ENCODE measurements at regions not wholly inside any gene's neighbourhood (a gene's known extent, or its start where the extent isn't known, plus 50 kb on each side); places are given as distances from the start of the nearest gene placed in this dataset.
"Not testable (repeated sequence)": the region's sequence is repeated elsewhere in the genome, so short reads cannot be mapped to it uniquely, and the experiment has no call there.

DNA sequence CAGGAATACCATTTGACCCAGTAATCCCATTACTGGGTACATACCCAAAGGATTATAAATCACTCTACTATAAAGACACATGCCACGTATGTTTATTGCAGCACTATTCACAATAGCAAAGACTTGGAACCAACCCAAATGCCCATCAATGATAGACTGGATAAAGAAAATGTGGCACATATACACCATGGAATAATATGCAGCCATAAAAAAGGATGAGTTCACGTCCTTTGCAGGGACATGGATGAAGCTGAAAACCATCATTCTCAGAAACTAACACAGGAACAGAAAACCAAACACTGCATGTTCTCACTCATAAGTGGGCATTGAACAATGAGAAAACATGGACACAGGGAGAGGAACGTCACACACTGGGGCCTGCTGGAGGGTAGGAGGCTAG, 556.1 kb upstream of the ADGRL2 start:
- not testable (repeated sequence) for DNase-seq

DNA sequence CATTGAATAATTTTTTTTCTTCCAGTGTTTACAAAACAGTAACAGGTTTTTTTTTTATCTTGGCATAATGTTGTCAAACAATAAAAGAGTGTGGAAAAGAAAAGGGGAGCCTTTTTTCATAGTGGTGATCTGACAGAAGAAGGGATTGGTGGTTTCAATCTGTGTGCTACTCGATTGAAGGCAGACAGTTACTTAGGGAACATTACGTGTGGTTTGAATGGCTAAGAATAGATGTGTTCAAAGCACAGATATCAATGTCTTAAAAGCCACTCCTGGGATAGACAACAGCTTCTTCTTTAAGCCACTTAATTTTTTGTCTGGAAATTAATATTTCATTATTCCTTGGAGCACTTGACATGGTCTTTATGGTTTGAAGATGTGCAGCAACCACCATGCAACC, 558.6 kb upstream of the ADGRL2 start:
- no peak for DNase-seq

DNA sequence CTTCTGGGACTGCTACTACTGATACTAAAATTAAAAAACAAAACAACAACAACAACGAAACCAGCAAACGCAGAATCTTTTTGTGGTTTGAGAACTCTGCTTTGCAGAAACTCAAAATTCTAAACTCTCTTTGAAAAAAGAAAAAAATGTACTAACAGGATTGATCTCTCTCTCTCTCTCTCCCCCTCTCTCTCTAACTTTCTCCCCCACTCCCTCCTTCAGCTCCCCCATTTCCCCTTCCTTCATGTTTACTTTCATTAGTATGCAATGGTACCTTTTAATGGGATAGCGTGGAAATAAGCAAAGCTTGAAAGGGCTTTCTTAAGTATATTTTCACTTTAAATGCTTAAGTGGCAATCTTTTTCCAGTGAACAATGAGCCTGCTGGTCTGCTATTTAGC, 562.6 kb upstream of the ADGRL2 start:
- DNase-seq, result no peak

DNA sequence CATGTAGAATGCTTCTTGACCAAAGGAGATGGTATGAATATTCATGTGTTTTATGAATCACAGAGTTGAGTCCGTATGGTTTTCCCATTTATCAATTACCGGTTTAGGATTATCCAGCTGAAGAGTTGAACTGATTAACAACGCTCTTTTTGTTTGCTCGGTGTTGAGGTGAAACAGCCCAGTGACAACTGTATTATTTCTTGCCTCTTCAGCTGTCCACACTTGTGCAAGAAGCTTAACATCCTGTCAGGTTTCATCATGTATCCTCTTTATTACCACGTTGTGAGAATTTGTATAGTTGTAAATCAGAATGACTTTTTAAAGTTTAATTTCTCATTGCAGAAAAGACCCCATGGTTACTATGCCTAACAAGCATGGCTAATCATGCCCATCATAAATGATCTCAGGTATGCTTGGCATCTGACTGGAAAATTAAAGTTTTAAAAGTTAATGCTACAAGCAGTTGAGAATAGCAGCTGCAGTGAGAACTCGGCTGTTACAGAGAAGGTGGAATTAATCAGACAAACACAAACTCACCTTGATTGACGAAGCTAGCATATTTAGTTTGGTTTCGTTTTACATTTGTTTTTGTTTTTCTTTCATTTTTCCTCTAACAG, 563.2 kb upstream of the ADGRL2 start:
- peak; percentile 48 for DNase-seq

DNA sequence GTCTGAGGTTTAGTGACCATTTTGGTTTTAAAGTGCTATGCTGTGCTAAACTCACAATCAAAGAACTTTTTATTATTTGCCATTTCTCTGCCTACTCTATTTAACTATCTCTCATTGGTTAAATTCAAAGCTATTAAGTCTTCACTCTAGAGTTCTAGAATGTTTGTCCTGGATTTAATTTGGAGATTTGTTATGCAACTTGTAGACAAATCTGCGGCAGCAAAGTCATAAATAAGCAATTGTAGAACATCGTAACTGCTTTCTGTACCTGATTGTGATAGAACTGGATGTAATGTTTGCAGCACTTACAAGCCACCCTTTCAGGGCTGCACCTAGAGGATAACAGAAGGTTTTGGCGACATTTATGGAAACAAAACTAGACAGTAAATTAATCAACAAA, 566.5 kb upstream of the ADGRL2 start:
- DNase-seq, result no peak

DNA sequence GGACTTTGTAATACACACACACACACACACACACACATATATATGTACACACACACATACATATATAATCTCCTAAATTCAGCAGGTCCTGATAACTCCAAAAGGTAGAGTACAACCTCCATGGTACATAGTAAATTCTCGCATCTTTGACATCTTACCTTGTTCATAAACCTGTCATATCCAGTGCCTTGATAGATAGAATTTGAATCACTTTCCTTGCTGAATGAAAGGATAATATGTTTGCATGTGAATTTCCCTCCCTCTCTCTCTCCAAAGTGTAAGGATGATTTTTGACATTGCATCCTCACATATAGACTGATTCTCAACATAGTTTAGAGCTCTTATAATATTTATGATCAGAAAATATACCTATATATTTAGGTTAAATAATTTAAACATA, 567.1 kb upstream of the ADGRL2 start:
- no peak for DNase-seq

DNA sequence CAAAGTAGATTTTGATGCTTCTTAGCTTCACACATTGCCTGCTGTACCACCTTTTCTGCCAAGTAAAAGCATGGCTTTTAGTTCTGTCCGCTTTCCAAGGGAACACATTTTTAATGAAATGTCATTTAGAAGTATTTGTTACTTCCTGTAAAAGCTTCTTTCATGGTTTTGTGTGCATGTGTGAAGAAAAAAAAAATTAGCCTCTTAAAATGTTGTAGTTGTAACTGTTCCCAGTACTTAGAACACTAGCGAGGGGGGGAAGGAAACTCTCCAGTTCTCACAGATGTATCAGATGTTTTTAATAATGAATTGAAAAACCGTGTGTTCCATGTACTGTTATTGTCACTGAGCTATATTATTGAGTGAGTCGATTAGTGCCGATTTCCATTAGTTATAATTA, 568.3 kb upstream of the ADGRL2 start:
- no peak for DNase-seq

DNA sequence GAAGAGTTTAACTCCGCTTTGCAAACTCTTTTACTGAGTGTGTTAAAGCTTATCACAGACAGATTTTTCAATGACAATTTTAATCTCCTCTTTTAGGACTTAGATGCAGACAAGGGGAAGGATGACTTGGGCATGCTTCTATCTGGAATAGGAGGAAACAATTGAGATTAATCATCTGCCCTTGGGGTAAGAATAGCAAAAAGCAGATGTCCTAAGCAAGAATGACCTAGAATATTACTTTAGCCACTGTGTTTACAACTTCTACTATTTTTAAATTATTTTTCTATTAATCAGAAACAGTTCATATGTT, 569.0 kb upstream of the ADGRL2 start:
- DNase-seq, result no peak

DNA sequence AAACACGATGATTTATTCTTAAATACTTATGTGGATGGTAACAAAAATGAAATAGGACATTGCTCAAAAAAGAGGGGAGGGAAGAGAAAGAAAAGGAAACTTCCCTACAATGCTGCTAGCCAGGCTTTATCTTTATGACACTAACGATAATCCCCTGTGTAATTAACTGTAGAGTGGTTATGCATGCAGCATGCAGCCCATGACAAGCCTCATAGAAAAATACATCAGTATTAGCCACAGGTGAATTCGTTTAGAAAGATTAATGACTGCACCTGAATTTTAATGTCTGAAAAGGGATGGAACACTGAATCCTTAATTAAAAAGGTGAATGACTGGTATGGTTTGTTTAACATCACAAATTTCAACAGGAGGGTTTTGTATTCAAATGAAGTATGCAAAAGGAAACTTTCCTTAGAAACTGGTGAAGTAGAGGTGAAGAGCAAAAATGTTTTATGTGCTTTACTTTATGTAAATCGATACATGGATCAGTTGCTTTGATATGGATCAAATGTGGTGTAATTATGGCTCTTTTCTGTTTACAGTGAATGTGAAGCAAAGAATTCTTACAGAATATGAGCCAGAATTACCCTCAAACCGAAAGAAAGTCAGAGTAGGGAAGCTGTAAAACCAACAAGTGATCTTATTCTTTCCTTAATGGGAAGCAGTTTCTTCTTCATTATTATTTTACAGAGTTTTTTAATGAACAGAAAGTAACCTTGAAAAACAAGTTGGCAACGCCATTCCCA, 569.6 kb upstream of the ADGRL2 start:
- DNase-seq, result no peak

DNA sequence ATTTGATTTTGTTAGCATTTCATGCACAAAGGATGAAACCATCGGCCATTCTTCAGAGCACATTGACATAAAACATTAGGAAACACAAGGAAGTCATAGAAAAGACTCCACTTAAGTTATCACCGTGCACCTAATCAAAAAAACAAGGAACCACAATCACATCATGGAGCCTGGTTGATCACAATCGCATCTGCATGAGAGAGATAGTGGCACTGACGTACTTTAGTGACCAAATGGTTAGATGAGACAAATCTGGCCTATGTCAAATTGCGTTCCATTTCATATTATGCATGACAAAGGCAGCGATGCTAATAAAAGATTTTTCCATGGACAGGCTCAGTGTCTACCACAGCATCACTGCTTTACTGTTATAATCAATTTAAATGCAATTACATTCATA, 571.8 kb upstream of the ADGRL2 start:
- no peak for DNase-seq

DNA sequence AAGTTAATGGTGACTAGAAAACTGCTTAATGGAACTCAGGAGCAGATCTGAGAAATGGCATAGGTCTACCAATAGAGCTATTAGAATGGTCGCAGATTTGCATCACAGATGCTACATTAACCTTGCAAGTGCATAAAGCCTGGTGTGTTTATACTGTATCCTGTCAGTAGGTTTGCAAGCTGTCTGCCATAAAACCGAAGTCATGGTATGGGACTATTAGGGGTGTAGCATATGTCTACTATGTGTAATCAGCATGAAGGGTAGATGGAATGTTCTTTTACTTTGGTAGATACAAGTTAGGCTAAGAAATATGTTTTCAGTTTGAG, 574.2 kb upstream of the ADGRL2 start:
- no peak for DNase-seq

DNA sequence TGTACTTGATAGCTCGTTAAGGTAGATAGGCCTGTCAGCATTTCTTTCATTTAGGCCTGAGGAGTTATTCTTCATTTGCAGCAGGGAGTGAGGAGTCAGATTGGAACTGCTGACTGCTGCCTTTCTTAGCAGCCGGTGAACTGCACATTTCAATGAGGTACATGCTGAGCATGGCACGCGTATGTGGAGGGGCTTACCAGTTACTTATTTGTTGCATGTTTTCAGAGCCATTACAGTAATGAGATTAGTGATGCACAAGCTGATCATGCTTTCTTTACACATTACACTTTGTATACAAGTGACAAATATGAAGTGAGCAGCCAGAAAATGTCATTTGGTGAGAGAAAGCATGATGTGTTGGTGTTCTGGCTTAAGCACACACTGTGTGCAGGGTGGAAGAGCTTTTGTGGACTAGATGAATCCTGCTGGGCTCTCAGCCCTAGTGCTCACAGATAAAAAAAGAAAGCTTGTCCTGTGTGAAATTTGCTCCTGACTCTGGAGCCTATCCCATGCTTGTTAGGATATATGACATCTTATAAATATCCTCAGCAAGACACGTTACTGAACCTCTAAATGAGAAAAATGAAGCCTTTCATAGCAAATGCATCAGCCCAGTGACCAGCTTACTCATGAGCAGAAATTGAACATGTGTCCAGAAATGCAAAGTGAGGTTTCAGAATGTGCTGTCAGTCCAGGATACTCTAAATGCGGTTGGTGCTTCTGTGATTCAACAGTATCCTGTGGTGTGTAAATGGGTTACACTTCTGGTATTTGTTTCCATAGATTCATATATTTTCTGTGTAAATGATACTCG, 574.7 kb upstream of the ADGRL2 start:
- DNase-seq, result peak; percentile 48

DNA sequence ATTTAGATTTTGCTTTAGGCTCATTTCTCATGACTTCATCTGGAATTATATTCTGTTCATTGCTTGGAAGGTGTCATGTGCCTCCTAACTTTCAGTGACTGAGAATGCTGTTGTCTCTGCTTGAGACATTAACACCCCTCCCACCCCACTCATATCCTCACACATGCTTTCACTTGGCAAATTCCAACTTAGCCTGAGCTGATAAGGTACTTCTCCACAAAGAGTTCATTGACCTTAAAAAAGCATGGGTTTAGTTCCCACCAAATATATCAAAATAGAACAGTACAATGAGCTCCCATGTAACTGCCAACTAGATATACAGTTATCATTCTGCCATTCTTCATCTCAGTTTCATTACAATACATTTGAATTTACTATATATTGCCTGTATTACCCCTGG, 576.5 kb upstream of the ADGRL2 start:
- no peak for DNase-seq

DNA sequence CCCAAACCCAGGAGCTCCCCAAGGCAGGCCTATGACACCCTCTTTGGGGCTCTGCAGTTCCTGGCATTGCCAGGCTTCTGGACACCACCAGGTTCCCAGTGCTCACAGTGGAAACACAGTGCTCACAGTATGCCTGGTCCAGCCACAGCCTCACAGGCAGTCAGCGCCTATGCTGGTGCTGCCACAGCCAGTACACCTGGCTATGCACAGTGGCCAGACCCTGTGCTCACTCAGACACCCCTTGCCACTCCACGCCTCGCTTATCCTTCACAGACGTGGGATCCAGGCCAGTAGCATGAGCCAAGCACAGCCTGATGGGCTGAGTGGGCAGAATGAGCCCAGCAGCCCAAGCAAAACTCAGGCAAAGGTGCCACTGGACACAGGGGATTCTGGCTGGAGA, 579.2 kb upstream of the ADGRL2 start:
- DNase-seq, result no peak

DNA sequence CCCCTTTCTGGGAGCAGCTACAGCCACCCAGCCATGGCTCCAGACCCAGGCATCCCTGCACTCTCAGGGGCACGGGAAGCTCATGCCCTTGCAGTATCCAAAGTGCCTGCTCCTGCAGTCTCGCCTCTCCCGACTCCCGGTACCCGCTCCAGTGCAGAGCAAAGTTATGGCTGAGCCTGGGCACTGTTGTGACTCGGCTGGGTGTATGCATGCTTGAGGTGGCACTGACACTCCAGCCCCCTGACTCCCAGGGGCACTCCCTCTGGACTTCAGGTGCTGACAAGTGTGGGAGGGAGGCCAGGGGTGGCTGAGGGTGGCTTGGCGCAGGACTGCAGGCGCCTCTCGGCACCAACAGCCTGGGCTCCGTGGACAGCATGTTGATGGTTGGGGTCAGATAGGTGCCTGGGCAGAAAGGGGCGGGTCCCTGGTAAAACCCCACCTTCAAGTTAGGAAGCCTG, 580.1 kb upstream of the ADGRL2 start:
- DNase-seq, result no peak

DNA sequence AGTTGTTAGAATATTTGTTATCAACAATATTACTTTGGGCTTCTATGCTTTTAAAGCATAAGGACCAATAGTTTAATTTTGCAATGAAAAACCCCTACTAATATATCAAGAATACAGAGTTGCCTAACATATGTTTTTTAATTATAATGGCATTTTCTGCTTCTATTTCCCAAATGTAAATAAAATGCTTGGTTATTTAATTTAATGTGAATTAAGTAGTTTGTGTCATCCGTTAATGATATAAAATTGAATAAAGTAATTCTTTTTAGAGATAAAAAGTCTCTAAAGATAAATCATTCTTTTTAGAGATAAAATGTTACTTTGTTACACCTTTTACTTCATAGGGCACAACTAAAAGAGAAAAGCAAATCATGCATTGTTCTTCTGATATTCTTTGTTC, 583.7 kb upstream of the ADGRL2 start:
- DNase-seq, result no peak

DNA sequence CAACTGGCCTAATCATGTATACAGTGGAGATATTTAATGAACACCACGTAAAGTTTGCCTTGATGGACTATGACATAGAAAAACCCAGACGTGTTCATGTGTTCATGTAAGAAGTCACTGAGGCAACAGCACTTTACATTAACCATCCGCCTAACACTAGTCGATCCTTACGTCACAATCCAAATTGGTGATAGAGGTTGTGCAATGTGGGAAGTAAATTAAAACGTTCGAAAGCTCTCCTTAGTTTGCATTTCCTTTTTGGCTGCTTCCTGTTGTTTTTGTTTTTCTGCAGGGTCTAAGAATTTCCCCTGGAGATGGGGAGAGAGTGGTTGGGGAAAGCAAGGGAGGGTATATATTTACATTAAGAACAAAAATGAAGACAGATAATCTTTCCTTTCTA, 587.5 kb upstream of the ADGRL2 start:
- DNase-seq, result no peak

DNA sequence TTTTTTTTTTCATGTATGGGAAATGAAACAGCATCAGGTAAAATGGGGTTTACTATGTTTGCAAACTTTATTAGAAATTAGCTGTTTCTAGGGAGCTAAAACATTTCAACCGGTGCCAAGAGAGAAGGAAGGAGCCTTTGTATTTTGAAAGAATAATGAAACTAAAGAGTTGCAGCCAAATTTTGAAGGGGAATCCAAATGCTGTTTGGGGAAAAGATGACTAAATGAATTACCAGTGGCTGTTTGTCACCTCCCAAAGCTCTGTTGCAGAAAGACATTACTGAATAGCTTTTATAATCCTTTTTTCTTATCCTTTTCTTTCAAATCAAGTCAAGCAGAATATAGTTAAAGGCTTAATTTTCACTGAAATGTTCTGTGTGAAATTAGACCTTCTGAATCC, 591.3 kb upstream of the ADGRL2 start:
- DNase-seq, result no peak

DNA sequence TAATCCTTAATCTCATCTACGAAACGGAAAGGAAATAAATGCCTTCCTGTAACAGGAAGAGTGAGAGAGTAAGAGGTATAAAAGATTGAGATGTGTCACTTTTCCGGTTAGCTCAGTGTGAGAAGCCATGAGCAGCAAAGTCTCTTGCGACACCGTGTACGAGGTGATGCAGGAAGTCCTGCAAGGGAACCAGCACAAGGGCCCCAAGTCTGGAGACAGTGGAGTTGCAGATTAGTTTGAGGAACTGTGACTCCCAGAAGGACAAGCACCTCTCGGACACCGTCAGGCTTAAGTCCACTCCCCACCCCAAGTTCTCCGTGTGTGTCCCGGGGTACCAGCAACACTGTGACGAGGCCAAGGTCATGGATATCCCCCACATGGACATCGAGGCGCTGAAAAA, 592.3 kb upstream of the ADGRL2 start:
- DNase-seq, result no peak

DNA sequence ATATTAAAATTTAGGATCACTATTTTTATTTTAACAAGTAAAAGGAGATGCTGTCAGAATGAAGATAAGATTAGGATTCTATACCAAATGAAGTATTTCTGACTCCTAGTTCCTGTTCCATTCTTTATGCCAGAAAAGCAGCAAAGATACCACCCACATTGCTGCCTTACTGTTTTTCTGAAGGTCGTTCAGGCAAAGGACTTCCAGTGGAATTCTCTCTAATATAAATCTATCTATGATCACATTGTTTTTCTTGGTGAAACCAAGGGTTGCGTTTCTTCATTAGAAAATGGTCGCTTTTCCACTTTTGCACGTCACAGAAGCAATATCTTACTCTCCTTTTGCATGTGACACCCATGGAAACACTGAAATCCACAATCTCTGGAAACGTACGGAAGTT, 594.8 kb upstream of the ADGRL2 start:
- DNase-seq, result no peak

DNA sequence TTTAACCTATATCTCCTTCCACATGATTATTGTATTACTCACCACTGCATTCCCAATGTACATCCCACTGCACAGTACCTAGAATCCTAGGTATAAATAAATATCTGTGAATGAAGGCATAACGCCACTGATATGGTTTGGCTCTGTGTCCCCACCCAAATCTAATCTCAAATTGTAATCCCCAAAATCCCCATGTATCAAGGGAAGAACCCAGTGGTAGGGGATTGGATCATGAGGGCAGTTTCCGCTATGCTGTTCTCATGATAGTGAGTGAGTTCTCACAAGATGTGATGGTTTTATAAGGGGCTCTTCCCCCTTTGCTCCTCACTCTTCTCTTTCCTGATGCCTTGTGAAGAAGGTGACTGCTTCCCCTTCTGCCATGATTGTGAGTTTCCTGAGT, 599.0 kb upstream of the ADGRL2 start:
- DNase-seq, result no peak

DNA sequence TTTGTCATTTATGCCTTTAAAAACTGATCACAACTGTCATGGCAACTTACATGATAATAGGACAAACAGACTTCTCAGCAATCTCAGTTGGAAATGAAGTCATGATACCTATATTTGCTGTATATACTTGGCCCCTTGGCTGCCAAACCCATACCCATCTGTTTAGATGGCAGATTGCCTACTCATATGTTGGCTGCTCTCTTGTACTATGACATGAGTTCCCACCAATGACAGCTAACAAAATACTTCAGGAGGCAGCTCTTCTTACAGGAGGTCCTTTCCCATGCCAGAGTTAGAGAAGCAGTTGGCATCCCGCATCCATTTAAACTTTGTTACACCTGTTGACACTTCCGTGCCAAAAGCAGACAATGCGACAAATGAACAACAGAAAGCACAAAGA, 603.1 kb upstream of the ADGRL2 start:
- no peak for DNase-seq

DNA sequence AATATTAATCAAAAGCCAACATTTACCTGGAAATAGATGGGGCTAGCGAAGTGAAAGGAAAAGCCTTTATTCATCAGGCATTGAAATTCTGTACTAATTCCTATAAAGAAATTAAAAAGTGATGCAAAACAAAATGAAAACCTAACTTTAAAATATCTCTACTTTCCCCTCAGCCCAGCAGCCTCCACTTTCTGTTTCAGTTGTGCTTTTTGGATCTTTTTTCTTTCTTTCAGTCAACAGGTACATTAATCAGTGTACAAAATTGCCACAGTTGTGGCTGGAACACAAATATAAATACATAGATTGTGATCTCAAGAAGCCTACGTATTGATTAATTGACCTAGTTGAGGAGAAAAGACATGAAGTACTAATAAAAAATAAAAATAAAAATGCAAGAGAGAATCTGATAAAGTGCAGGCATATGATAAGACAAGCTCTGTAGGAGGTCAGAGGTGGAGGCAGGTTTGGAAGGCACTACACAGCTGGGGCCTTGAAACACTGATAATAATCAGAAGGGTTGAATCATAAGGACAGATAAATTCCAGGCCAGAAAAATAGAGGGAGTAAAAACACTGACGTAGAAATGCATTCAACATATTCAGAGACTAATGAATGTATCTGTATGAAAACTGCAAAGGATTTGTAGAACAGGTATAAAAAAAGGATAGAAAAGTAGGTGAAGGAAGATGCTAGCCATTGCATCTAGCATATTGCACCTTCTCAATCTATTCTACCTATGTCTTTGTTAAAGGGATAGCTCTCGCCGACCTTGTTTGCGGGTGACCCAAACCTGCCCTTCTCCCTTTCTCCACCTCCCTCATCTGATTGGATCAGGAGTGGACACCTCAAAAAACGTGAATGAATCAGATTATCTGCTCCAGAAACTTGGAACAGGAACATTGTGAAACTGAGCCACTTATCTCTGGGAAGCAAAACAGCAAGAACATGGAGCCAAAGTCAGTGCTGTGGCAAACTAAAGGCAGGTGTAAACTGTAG, 607.8 kb upstream of the ADGRL2 start:
- no peak for DNase-seq

Measured in retina (tissue), 1 donor.